Tongue (tissue), 1 donor: ENCODE measurements at regions not wholly inside any gene's neighbourhood (a gene's known extent, or its start where the extent isn't known, plus 50 kb on each side); places are given as distances from the start of the nearest gene placed in this dataset.
A peak's percentile ranks its signal among the peaks of the same experiment; 100 is the strongest.
"Not testable (repeated sequence)": the region's sequence is repeated elsewhere in the genome, so short reads cannot be mapped to it uniquely, and the experiment has no call there.

Source experiments
- DNase-seq: peaks from one replicate; pipeline ENCODE4 v3.0.0-alpha.2; 2015

DNA sequence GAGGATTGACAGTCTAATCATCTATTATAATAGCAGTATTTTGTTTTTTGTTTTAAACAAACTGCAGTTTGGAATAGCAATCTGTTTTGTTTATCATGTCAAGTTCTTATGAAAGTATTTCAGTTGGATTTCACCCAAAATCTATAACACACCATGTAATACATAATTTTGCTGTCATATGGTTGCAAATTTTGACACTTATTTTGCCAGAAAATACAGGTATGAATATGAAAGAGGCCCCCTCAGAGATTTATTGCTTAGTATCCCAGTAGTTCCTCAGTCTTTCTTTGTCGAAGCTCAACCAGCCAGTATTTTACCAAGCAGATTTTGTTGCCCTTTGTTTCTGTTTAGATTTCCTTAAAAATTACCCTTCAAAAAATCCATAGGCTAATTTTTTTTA lies 317.5 kb upstream of the CXADR start:
- DNase-seq = no peak

DNA sequence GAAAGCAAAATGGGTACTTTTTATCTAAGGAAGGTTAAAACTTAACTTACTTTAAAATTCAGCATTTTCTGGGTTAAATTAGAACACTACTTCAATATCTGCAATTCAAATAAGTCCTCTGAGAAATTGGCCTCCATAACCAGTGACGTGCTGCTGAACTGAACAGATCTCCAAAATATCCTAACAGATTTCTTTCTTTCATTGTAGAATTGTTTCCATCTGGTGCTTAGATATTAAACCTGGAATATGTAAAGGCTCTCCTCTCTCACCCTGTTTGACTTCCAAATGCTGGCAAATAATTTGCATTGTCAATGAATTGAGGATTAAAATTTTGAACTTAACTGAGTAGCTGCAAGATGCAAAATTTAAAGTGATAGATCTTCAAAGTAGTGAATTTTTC lies 316.9 kb upstream of the CXADR start:
- peak; percentile 65 for DNase-seq

DNA sequence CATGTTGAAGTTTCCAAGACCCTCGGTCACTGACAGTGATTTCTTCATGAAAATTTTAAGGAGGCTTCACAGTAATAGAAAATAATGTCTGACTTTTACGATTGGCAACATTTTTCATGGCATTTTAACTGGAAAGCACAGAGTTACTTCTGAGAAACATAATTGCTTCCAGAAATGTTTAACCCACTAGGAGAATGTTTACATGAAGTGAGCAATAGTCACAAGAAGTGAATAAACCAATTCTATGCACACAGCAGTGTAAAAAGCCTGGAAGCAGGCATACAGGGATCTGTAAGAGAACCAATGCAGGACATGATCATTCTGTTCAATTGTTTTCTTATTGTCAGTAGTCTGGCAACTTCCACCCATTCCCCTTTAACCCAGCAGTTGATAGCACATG lies 316.2 kb upstream of the CXADR start:
- peak; percentile 31 for DNase-seq

DNA sequence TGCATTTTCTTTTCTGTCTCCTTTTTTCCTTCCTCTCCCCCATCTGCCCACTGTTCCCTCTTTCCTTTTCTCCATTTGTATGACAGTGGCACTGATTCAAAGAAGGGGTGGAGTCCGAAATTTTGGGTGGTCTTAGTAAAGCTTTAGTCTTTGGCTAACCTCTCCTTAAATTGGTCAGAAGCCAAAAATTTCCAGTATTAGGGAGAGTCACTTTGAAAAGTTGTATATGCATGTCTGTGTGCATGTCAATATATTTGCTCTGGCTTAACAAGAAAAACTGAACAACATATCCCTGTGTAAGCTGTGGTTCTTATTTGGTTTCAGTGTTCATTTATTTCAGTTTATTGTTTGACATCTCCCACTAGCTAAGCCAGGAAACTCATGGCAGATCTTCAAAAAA lies 314.8 kb upstream of the CXADR start:
- peak; percentile 79 for DNase-seq

DNA sequence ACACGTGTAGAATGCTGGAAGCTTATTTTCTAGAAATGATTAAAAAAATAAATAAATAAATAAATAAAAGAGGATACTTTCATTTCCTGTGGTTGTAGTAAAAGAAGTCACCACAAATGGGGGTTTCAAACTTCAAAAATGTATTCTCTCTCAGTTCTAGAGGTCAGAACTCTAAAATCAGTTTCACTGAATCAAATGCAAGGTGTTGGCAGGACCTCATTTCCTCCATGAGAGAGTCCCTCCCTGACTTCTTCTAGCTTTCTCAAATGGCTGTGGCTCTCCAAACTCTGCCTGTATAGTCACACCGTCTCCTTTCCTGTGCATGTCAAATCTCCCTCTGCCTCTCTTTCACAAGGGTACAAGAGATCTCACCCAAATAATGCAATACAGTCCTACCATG lies 312.6 kb upstream of the CXADR start:
- DNase-seq = no peak

DNA sequence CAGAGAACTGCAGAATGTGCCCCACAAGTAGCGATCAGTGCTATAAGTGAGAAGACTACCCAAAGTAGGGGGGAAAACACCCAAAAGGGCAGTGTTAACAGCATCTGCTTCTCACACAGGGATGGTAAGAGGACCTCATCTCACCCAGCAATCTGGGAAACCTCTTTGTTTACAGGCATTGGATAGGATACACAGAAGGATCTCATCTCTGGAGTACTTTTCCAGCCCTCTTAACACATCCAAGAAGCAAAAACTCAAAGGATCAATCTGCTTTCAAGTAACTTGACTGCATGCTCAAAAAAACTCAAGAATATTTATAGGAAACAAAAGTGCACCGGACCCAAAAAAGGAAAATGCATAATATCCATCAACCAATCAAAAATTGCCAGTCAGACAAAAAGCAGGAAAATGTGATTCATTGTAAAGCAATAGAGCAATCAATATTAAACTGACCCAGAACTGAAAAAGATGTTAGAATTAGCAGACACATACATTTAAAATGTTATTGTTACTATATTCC lies 311.0 kb upstream of the CXADR start:
- DNase-seq = peak; percentile 40

DNA sequence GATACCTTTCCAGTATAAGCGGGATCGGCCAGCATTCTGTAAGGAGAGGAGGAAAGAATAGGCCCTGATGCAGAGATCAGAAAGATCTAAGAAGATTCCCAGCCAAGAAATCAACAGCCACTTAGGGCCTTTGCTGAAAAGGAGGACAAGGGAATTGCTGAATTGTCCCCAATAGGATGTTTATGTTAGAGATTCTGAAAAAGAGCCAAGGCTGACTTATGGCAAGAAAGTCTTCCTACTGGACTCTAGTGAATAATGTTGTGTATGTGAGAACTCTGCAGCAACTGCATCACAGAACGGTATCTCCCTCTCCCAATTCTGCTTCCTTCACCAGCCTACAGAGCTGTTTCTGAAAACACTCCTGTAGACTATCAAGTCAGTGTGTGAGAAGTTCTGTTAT lies 298.0 kb upstream of the CXADR start:
- DNase-seq = no peak

DNA sequence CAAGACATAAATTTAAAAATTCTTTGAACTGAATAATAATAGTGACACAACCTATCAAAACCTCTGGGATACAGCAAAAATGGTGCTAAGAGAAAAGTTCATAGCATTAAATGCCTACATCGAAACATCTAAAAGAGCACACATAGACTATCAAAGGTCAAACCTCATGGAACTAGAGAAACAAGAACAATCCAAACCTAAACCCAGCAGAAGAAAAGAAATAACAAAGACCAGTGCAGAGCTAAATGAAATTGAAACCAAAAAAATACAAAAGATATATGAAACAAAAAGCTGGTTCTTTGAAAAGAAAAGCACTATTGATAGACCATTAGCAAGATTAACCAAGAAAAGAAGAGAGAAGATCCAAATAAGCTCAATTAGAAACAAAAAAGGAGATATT lies 293.8 kb upstream of the CXADR start:
- DNase-seq = not testable (repeated sequence)

DNA sequence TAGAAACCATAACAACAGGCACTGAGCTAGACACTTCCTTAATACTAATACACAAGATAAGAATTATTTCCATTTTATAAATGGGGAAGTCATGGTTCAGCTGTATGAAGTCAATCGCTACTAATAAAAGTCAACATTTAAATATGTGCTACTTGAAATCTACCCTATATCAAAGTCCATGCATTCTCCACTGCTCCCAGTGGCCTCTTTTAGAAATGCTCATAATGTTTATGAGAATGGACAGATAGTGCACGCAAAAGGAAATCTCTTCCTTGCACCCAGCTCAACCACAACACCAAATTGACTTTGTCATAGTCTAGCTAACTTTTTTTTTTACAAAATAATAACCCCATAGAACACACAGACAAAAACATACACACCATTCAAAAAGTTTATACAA lies 281.7 kb upstream of the CXADR start:
- DNase-seq = no peak

DNA sequence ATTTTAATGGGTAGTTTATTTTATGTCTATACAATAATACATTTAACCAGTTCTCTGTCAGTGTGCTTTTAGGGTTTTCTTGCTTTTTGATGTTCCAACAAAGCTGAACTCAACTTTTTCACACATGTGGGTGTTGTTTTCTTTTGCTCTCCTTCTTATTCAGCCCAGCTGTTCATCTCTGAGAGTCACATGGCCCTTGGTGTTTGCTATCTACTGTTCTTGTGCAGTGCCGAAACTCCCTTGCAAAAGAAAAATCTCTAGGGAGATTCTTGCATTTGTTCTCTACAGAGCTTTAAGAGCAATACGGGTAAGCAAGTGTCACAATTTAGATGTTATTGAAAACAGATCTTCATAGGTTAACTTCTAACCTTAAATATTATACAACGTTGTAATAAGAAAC lies 281.1 kb upstream of the CXADR start:
- DNase-seq = no peak

DNA sequence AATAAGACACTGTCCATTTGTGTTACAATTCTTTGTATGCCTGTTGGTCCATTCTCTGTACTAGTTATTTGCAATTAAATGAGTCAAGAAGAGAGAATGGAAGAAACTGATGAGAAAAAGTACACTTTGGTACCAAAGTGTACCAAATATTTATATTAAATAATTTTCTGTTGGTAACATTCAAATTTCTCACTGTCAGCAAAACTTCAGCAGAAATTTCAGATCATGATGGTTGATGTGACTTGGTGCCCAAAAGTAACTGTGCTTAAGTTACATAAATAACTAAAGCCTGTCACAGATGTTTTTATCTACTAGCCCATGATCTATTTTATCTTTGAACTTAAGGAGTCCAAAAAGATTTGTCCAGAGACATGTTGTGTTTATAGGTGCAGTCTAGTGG lies 274.4 kb upstream of the CXADR start:
- DNase-seq = no peak

DNA sequence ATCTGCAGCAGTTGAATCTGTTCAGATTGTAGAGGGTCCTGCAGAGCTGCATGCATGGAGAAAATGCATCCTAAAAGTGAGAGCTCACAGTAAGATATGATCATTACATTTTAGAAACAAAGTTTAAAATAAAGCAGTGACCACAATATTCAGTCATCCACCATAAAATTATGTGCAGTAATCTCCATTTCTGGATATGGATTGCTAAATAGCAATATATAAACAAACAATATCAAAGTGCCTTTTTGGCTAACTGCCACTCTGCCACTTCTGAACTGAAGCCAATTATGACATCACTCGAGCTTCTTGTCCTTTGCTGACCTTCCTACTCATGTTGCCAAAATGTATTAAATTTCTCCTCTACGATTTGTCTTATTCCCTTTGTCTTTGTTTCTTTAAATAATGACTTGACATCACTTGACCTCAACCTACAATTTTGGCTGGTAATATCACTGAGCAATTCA lies 262.0 kb upstream of the CXADR start:
- DNase-seq = peak; percentile 25

DNA sequence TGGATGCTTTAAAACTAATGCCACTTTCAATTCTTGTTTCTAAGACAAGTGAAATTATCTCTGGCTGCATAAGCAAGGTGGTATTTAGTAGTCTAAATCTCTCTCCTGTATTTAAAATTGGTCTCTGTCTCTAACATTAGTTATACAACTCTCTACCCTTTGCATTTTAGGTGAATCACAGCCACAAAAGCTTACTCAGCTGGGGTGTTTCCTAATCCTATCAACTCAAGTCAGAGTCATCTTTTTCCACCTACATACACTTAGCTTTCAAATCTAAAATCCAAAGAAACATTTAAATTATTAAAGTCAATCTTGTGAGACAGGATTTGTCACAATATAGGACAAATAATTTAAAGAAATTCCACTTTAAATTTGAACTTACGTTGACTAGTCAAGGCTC lies 255.1 kb upstream of the CXADR start:
- no peak for DNase-seq

DNA sequence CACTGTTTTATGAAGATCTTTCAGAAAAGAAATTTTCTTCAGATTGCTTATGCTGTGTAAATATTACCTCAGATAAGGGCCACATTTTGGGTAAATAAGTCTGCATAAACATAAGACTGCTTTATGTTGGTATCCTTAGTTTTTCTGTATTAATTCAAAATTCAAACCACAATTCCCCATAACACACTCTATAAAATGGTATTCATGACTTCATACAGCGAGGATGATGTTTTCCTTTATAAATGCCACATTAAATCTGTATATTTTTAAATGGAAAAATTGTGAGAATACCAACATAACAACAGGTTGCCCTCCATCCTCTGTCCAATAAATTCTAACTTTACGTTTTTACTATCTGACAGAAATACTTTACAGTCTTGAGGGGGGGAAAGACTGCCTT lies 248.7 kb upstream of the CXADR start:
- DNase-seq = no peak

DNA sequence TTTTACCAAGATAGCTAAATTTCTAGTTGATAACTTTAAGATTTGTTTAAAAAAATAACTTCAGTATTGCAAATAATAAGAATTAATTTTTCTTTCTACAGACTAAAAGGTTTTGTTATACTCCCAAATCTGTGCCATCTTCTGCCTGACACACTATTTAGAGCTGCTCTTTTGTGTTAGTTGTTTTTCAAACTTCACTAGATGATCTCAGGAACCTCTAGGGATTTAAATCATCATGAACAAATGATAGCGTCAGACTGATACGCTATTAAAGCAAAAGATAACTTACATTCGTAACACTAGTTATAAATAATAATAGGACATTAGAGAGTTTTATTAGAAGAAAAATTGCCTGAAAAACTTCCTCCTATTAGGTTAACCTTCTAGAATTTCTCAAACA lies 243.1 kb upstream of the CXADR start:
- no peak for DNase-seq

DNA sequence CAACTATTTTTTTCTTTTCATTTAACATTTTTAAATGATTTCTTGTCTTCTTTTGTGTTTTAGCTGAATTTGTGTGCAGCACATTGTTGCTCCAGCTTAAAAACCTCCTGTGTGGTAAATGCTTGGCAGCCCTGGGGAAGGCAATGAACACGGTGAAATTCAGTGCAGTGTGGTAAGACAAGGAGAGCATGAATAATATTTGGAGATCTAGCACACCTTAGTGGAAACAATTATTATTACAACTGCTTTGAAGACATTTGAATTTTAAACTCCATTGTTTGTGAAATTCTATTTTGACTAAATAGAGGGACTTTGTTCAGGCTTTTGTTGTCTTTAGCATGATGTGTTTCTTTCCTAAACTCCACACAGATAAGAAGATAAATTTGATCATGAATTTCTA lies 242.6 kb upstream of the CXADR start:
- peak; percentile 81 for DNase-seq

DNA sequence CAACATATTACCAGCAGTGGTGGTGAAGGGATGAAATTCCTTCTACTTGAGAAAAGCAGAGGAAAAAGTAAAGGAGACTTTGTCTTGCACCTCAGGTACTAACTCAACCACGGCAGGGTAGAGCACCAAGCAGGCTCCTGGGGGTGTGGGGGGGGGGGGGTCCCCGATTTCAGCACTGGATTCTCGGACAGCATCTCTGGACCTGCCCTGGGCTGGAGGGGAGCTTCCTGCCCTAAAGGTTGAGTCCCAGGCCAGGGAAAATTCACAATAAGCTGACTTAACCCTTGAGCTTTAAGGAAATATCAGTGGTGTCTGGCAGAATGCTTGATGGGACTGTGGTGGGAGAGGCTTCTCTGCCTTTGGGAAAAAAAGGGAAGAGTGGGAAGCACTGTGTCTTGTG lies 233.2 kb upstream of the CXADR start:
- DNase-seq = no peak

DNA sequence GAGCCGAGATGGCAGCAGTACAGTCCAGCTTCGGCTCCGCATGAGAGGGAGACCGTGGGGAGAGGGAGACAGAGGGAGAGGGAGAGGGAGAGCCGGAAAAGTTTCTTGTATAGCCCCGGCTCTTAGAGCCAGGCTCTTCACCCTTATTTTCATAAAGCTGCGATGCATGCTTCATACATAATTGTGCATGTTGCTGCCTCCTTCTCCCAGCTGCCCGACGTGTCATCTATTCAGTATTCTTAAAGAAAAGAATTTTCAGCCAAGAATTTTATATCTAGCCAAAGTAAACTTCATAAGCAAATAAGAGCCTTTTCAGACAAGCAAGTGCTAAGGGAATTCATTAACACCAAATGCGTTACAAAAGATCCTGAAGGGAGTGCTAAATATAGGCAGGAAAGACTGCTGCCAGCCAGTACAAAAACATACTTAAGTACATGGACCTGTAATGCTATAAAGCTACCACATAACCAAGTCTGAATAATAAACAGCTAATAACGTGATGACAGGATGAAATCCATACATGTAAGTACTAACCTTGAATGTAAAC lies 219.8 kb upstream of the CXADR start:
- peak; percentile 10 for DNase-seq

DNA sequence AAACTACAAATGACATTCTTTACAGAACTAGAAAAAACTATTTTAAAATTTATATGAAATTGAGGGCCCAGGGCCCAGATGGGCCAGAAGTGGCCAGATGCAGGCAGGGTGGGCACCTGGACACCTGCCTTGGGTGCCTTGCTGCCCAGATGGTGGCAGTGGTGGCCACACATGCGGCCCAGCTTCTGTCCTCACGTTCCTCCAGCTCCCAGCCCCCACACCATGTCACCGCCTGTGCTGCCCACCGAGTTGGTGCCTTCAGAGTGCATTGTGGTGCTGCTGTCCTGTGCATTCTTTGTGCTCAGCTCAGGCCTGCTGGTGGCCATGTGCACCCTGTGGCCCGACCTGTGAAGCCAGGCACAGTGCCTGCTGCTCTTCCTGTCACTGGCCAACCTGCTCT lies 216.8 kb upstream of the CXADR start:
- no peak for DNase-seq

DNA sequence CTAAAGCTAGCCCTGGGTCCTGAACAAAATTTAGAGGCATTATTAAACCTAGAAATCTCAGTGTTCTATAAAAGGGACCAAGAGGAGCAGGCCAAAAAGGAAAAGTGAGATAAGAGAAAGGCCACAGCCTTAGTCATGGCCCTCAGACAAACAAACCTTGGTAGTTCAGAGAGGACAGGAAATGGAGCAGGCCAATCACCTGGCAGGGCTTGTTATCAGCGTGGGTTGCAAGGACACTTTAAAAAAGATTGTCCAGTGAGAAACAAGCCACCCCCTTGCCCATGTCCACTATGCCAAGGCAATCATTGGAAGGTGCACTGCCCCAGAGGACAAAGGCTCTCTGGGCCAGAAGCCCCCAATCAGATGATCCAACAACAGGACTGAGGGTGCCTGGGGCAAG lies 213.3 kb upstream of the CXADR start:
- not testable (repeated sequence) for DNase-seq

DNA sequence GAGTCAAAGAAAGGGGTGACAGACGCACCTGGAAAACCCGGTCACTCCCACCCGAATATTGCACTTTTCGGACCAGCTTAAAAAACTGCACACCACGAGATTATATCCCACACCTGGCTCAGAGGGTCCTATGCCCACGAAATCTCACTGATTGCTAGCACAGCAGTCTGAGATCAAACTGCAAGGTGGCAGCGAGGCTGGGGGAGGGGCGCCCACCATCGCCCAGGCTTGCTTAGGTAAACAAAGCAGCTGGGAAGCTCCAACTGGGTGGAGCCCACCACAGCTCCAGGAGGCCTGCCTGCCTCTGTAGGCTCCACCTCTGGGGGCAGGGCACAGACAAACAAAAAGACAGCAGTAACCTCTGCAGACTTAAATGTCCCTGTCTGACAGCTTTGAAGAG lies 185.1 kb upstream of the CXADR start:
- not testable (repeated sequence) for DNase-seq

DNA sequence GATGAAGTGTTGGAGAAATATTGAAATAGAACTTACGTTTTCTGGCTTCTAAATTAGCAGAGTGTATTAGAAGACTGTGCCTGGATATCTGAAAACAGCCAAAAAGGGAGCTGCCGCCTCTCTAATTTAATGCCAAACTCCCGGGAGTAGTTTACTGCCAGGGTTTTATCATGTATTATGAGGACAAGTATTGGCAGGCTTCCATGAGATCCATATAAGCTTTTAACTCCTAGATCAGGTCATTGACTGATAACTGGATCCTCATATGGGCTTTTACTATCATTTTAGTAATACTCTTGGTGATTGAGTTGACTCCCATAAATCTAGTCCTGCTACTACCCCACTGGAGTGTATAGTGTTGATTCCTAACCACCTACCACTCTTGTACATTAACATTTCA lies 178.4 kb upstream of the CXADR start:
- DNase-seq = no peak

DNA sequence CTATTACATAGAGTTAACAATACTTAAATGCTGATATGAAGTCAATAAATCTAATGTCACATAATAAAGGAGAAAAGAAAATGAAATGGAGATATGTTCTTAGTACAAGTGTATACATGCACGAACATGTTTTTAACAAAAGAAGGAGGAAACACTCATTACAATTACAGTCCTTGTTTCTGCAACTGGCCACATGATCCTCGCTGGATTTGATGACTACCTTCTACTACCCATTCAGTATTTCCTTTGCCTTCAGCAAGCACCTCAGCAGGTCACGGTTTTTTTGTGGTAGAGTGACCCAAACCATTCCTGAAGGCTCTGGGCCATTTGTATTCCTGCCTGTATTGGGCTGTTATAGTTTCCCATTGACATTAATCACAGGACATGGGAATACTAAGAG lies 172.8 kb upstream of the CXADR start:
- no peak for DNase-seq

DNA sequence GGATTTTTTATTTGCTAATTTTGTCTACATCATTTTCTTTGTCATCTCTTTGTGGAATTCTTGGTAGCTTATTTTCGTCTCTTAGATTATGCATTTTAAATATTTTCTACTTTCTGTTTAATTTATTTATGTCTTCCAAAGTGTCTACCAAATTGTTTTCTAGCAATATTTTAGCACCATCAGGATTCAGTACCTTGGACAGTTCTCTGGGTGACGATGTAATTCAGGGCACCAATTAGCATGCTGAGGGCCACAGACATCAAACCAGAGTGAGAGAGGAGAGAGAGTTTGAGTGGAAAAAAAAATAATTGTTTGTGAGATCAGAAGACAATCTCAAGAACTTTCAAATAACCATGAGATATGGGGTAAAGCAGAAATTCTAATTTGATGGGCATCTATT lies 169.8 kb upstream of the CXADR start:
- DNase-seq = peak; percentile 31

DNA sequence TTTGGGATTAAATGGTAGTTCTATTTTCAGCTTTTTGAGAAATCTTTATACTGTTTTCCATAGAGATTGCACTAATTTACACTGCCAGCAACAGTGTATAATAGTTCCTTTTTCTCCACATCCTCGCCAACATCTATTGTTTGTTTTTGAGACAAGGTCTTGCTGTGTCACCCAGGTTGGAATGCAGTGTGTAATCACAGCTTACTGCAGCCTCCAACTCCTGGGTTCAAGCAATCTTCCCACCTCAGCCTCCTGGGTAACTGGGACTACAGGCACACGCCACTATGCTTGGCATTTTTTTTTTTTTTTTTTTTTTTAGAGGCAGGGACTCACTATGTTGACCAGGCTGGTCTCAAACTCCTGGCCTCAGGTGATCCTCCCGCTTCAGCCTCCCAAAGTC lies 164.5 kb upstream of the CXADR start:
- no peak for DNase-seq
